ENCODE measurements at regions not wholly inside any gene's neighbourhood (a gene's known extent, or its start where the extent isn't known, plus 50 kb on each side); places are given as distances from the start of the nearest gene placed in this dataset.

DNA sequence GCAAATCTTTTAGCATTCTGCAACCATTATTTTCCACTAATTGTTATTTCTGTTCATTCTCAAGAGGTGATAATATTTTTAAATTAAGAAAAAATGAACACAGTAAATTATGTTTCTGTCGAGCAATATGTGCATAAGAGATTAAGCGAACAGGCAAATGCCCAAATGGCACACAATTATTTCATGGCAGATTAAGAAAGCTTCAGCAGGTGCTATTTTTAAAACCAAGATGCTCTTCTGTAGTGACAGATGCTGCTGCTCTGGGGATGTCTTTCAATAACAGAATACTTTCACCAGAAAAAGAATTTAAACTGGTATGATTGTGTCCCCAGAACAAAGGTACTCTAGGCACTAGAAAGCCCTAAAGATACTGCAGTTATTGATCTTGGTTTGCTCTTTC, 412.7 kb upstream of the SORCS1 start:
- TF ChIP-seq EZH2 (IDR thresholded peaks at IDR 0.05; ENCODE audit: insufficient read depth, poor library complexity, severe bottlenecking) = no peak
- no peak for TF ChIP-seq EZH2phosphoT487 (IDR thresholded peaks at IDR 0.05; ENCODE audit: insufficient read depth, low read depth)

Measured in GM23248 (cell line).